SK-N-SH (cell line): ENCODE measurements at regions not wholly inside any gene's neighbourhood (a gene's known extent, or its start where the extent isn't known, plus 50 kb on each side); places are given as distances from the start of the nearest gene placed in this dataset.

Experiments used
- CTCF ChIA-PET: fragments of 300-600, 350-600 bp; formaldehyde crosslinking; extraction: SDS; loops from one replicate; lab custom pipeline; 2021; lab: Yijun Ruan, JAX
- POLR2A ChIA-PET: fragments of 350-600 bp; sonication (Branson Sonifier 250); formaldehyde crosslinking; extraction: SDS; loops from one replicate; lab custom pipeline; 2020; ENCODE audit warnings: antibody characterized with exemption, inconsistent platforms; lab: Yijun Ruan, JAX
- DNase-seq: peaks from one replicate; pipeline ENCODE4 v3.0.0; 2012
- H2AFZ ChIP-seq: fragments of 200-600 bp; sonication (generic); 2 replicates; pipeline ENCODE4 v1.8.1; 2016; ENCODE audit warnings: antibody characterized with exemption, mild to moderate bottlenecking, low read depth
- H3F3A ChIP-seq: fragments of 200-600 bp; sonication (generic); replicated peaks from 2 replicates; pipeline ENCODE3; 2016; ENCODE audit warnings: antibody characterized with exemption, mild to moderate bottlenecking; ENCODE audit not compliant: insufficient read depth
- H3K27ac ChIP-seq, 2 experiments: fragments of 200-500 bp in 1 of 2; fragments of 200-600 bp in 1 of 2; sonication (Bioruptor generic) in 1 of 2; sonication (generic), shearing (Covaris generic) in 1 of 2; 2 replicates each; pipeline versions ENCODE4 v1.5.1 to v1.6.1; 2014 to 2016; ENCODE audit warnings: low read depth in 2 of 2, inconsistent platforms in 1 of 2, low read length in 1 of 2, mild to moderate bottlenecking in 1 of 2, mixed read lengths in 1 of 2
- H3K27me3 ChIP-seq: fragments of 200-600 bp; sonication (generic), shearing (Covaris generic); 2 replicates; pipeline ENCODE4 v1.6.1; 2016; ENCODE audit warnings: mixed run types; ENCODE audit not compliant: insufficient read depth
- H3K36me3 ChIP-seq, 2 experiments: fragments of 200-500 bp in 1 of 2; fragments of 200-600 bp in 1 of 2; sonication (Bioruptor generic) in 1 of 2; sonication (generic) in 1 of 2; replicated peaks in 1 of 2; 2 replicates each; pipeline versions ENCODE3 to v1.5.1; 2014 to 2016; ENCODE audit warnings: low read length in 1 of 2, mild to moderate bottlenecking in 1 of 2; ENCODE audit not compliant: insufficient read depth in 2 of 2, control insufficient read depth in 1 of 2
- H3K4me1 ChIP-seq, 2 experiments: fragments of 200-500 bp in 1 of 2; fragments of 200-600 bp in 1 of 2; sonication (Bioruptor generic) in 1 of 2; sonication (generic), shearing (Covaris generic) in 1 of 2; 2 replicates each; pipeline versions ENCODE4 v1.5.1 to v1.6.1; 2014 to 2016; ENCODE audit warnings: low read depth in 1 of 2, low read length in 1 of 2, mixed run types in 1 of 2; ENCODE audit not compliant: insufficient read depth in 2 of 2, control insufficient read depth in 1 of 2
- H3K4me2 ChIP-seq: fragments of 200-600 bp; sonication (generic), shearing (Covaris generic); 2 replicates; pipeline ENCODE4 v1.6.1; 2017; ENCODE audit warnings: mixed run types
- H3K4me3 ChIP-seq, 2 experiments: fragments of 200-500 bp in 1 of 2; fragments of 200-600 bp in 1 of 2; sonication (Bioruptor generic) in 1 of 2; sonication (generic), shearing (Covaris generic) in 1 of 2; 2 replicates each; pipeline versions ENCODE4 v1.5.1 to v1.8.1; 2014 to 2016; ENCODE audit warnings: low read depth in 2 of 2, inconsistent platforms in 1 of 2, low read length in 1 of 2, mild to moderate bottlenecking in 1 of 2, mixed read lengths in 1 of 2, moderate library complexity in 1 of 2
- H3K79me2 ChIP-seq: fragments of 200-600 bp; sonication (generic); 2 replicates; pipeline ENCODE4 v1.8.1; 2017; ENCODE audit warnings: mild to moderate bottlenecking; ENCODE audit not compliant: insufficient read depth
- H3K9ac ChIP-seq: fragments of 200-600 bp; sonication (generic); 2 replicates; pipeline ENCODE4 v1.6.1; 2017; ENCODE audit warnings: mixed run types
- H3K9me2 ChIP-seq: fragments of 200-600 bp; sonication (generic); 2 replicates; pipeline ENCODE4 v1.6.1; 2017; ENCODE audit warnings: mixed run types
- H3K9me3 ChIP-seq: fragments of 200-600 bp; sonication (generic); 2 replicates; pipeline ENCODE4 v1.6.1; 2017; ENCODE audit warnings: mixed run types, mild to moderate bottlenecking, moderate library complexity
- H4K20me1 ChIP-seq: fragments of 200-600 bp; sonication (generic); 2 replicates; pipeline ENCODE4 v1.6.1; 2017; ENCODE audit warnings: mild to moderate bottlenecking, mixed run types; ENCODE audit not compliant: insufficient read depth
- ELF1 ChIP-seq: IDR thresholded peaks from 2 replicates; pipeline ENCODE4 v1.4.0; 2012
- EP300 ChIP-seq, 2 experiments: IDR thresholded peaks; 2 replicates each; pipeline versions ENCODE4 v1.4.0 to v1.6.1; 2012; ENCODE audit warnings: borderline replicate concordance in 1 of 2, low read depth in 1 of 2, low read length in 1 of 2
- EZH2phosphoT487 ChIP-seq: fragments of 200-600 bp; sonication (generic); IDR thresholded peaks from 2 replicates; pipeline ENCODE4 v1.6.1; 2017; ENCODE audit warnings: low read depth, mixed run types, mild to moderate bottlenecking, antibody characterized with exemption, moderate library complexity, borderline replicate concordance
- FOXJ3 ChIP-seq: sonication (generic); formaldehyde crosslinking; IDR thresholded peaks from 2 replicates; pipeline ENCODE4 v1.5.1; 2020; ENCODE audit warnings: mild to moderate bottlenecking, missing genetic modification reagents
- MAX ChIP-seq: IDR thresholded peaks from 2 replicates; pipeline ENCODE4 v1.4.0; 2012; ENCODE audit warnings: low read depth
- MEF2A ChIP-seq: IDR thresholded peaks from 2 replicates; pipeline ENCODE4 v1.4.0; 2012; ENCODE audit warnings: low read depth, borderline replicate concordance
- NRF1 ChIP-seq: IDR thresholded peaks from 2 replicates; pipeline ENCODE4 v1.6.1; 2012; ENCODE audit warnings: low read depth, mild to moderate bottlenecking, low read length
- POLR2AphosphoS5 ChIP-seq: IDR thresholded peaks from 2 replicates; pipeline ENCODE4 v1.6.1; 2012; ENCODE audit warnings: low read depth, low read length
- RCOR1 ChIP-seq: fragments of 150-350 bp; IDR thresholded peaks from 2 replicates; pipeline ENCODE4 v1.6.1; 2017; ENCODE audit warnings: antibody characterized with exemption, low read length
- SMC3 ChIP-seq: IDR thresholded peaks from 2 replicates; pipeline ENCODE4 v1.6.1; 2012; ENCODE audit warnings: low read depth, low read length, improper control_type of control experiment
- TCF12 ChIP-seq: IDR thresholded peaks from 2 replicates; pipeline ENCODE4 v1.4.0; 2012
- TEAD4 ChIP-seq: IDR thresholded peaks from 2 replicates; pipeline ENCODE4 v1.4.0; 2012; ENCODE audit warnings: mild to moderate bottlenecking, borderline replicate concordance; ENCODE audit not compliant: insufficient read depth
- USF1 ChIP-seq: IDR thresholded peaks from 2 replicates; pipeline ENCODE4 v1.4.0; 2012; ENCODE audit warnings: low read depth, borderline replicate concordance
- USF2 ChIP-seq: fragments of 150-350 bp; IDR thresholded peaks from 2 replicates; pipeline ENCODE4 v1.6.1; 2017; ENCODE audit warnings: antibody characterized with exemption, low read length, low read depth, borderline replicate concordance
- YY1 ChIP-seq: IDR thresholded peaks from 2 replicates; pipeline ENCODE4 v1.4.0; 2012; ENCODE audit warnings: low read depth, mild to moderate bottlenecking
- WGBS: methylation state at CpG from one replicate; pipeline ENCODE4 v1.1.6; 2017; ENCODE audit warnings: low lambda C conversion rate; 5-methylcytosine and 5-hydroxymethylcytosine counted together

GRCh38 chr4:180098586-180098985 is 2144.6 kb upstream of the TENM3 start (continued):
- TF ChIP-seq USF1 (no peak), SMC3 (no peak), MAX (no peak), TCF12 (no peak), ELF1 (no peak), NRF1 (no peak), FOXJ3 (CRISPR knock-in tag) (no peak), YY1 (no peak), MEF2A (no peak), RCOR1 (no peak)

- H2AFZ ChIP-seq: no peak overlapping the region
- no peak for TF ChIP-seq TEAD4
- no peak for TF ChIP-seq POLR2AphosphoS5
- no peak for TF ChIP-seq SMC3
- no peak for TF ChIP-seq FOXJ3 (CRISPR knock-in tag)
- no peak for TF ChIP-seq USF2
- TF ChIP-seq EZH2phosphoT487: no peak
- TF ChIP-seq MAX: no peak
- TF ChIP-seq EP300 (IDR thresholded peaks at IDR 0.05; ENCODE audit: borderline replicate concordance in 1 of 2, low read depth in 1 of 2, low read length in 1 of 2): no peak
- TF ChIP-seq MEF2A: no peak
- TF ChIP-seq, all 33 proteins: peak for 0
- H3K79me2 ChIP-seq: no peaks in the 10 kb centered on the region
- H3K9ac ChIP-seq: no peak overlapping the region
- no peaks in the 10 kb centered on the region for H4K20me1 ChIP-seq
- H3K27me3 ChIP-seq: no peaks in the 10 kb centered on the region; the same call in 1 of the 2 replicates
- no peaks in the 10 kb centered on the region for H3K4me1 ChIP-seq
- no peaks in the 10 kb centered on the region for H3K9me3 ChIP-seq
- no peak for DNase-seq
- H3K27ac ChIP-seq: no peak overlapping the region
- H3F3A ChIP-seq: no peaks in the 10 kb centered on the region
- H3K36me3 ChIP-seq: no peaks in the 10 kb centered on the region
- no peak overlapping the region for H3K4me2 ChIP-seq
- ChIA-PET CTCF (interaction anchor here (0.7 kb wide), 1 partner anchor 34 kb away, joined by 3 read pairs; no protein-coding TSS in a partner anchor), POLR2A (no interaction called here)
- no peaks in the 10 kb centered on the region for H3K9me2 ChIP-seq
- 1% methylated on average over 5 of the region's 5 CpGs for WGBS
- H3K4me3 ChIP-seq: no peak overlapping the region
These were observed 2143.2 kb upstream of the TENM3 start for GRCh38 chr4:180099957-180100356.
